ENCODE measurements at regions not wholly inside any gene's neighbourhood (a gene's known extent, or its start where the extent isn't known, plus 50 kb on each side); places are given as distances from the start of the nearest gene placed in this dataset.
A peak's percentile ranks its signal among the peaks of the same experiment; 100 is the strongest.

DNA sequence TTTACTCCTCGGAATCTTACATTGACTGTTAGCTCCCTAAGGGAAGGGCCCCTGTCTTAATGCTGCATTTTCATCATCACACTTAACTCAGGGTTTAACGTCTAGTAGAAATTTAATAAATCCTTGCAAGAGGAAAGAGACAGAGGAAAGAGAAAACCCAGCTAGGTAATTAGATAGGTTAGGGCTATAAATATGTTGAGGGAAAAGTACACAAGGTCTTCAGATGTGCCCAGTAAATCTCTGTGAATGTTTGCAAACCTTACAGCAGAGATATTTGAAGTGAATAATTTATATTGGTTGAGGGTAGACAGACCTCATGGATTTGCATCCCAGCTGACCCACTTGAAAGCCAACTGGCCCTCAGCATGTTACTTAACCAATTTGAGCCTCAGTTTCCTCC lies 315.5 kb upstream of the NPVF start:
- no peak overlapping the region for H3K4me3 ChIP-seq (ENCODE audit: low read depth, low read length)
- H3K9me3 ChIP-seq (ENCODE audit: severe bottlenecking): no peaks in the 10 kb centered on the region
- H3K27me3 ChIP-seq (ENCODE audit: insufficient read depth, low read depth, severe bottlenecking): no peaks in the 10 kb centered on the region
- H3K27ac ChIP-seq: no peak overlapping the region
- no peaks in the 10 kb centered on the region for H3K36me3 ChIP-seq
- TF ChIP-seq, protein P1, sequence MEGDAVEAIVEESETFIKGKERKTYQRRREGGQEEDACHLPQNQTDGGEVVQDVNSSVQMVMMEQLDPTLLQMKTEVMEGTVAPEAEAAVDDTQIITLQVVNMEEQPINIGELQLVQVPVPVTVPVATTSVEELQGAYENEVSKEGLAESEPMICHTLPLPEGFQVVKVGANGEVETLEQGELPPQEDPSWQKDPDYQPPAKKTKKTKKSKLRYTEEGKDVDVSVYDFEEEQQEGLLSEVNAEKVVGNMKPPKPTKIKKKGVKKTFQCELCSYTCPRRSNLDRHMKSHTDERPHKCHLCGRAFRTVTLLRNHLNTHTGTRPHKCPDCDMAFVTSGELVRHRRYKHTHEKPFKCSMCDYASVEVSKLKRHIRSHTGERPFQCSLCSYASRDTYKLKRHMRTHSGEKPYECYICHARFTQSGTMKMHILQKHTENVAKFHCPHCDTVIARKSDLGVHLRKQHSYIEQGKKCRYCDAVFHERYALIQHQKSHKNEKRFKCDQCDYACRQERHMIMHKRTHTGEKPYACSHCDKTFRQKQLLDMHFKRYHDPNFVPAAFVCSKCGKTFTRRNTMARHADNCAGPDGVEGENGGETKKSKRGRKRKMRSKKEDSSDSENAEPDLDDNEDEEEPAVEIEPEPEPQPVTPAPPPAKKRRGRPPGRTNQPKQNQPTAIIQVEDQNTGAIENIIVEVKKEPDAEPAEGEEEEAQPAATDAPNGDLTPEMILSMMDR (IDR thresholded peaks at IDR 0.05; ENCODE audit: low read depth, low read length): no peak
- no peak for DNase-seq

DNA sequence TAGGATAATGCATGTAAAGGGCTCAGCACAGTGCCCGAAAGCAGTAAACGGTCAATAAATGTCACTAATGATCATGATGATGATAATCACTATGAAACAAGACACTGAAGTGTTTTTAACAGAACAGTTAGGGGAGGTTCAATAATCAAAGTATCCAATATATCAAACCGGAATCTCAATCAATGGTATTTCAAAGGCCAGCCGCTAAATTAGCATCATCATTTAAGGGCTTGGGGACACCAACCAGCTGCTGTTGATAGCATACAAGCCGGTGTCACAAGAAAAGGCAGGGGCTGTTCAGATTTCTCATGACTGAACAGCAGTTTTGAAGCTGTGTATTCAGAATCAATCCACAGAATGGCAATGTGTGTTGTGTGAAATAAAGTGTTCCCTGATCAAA lies 316.0 kb upstream of the NPVF start:
- no peak overlapping the region for H3K27ac ChIP-seq
- no peak for DNase-seq
- no peaks in the 10 kb centered on the region for H3K9me3 ChIP-seq (ENCODE audit: severe bottlenecking)
- TF ChIP-seq, protein P1 (IDR thresholded peaks at IDR 0.05; ENCODE audit: low read depth, low read length): no peak
- no peak overlapping the region for H3K4me3 ChIP-seq (ENCODE audit: low read depth, low read length)
- no peaks in the 10 kb centered on the region for H3K36me3 ChIP-seq
- H3K27me3 ChIP-seq (ENCODE audit: insufficient read depth, low read depth, severe bottlenecking): no peaks in the 10 kb centered on the region

DNA sequence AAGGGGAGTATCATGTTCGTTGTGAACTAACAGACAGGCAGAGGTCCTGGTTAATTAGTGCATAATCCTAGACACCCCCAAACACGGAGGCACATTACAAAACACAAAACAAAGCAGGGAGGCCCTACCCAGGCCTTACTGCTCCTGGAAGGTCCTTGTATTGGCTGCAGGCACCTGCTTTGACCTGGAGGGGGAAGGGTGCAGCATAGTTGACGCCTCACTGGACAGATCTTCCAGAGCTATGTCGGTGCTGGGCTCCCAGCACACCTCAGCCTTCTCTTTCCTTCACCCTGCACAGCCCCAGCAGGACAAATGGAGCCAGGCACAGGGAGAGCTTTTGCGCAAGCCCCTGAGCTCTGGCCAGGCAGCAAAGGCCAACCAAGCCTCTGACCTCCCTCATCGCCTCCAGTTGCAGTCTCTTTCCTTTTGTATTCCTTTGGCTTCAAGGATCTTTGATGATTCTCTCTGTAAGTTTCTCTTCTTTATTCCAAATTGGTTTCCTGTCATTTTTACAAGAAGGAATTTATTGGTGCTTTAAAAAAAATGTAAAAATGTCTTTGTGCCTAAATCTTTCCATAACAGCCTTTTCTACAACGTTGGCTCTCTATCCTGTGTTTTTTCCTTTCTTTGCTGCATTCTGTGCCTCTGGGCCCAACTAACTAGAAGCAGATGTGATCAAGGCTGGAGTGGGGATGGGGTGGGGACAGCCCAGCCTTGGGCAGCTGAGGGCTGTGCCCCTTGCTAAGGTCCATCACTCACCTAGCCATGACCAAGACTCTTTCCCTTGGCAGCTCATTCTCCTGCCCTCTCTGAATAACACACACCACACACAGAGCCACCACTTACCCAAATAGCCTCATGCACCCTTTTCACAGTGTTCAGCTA lies 317.1 kb upstream of the NPVF start:
- no peak for DNase-seq
- H3K9me3 ChIP-seq (ENCODE audit: severe bottlenecking): no peaks in the 10 kb centered on the region
- no peak overlapping the region for H3K27ac ChIP-seq
- H3K27me3 ChIP-seq (ENCODE audit: insufficient read depth, low read depth, severe bottlenecking): no peaks in the 10 kb centered on the region
- H3K4me3 ChIP-seq (ENCODE audit: low read depth, low read length): no peak overlapping the region
- TF ChIP-seq, protein P1 (IDR thresholded peaks at IDR 0.05; ENCODE audit: low read depth, low read length): peak; percentile 28; the same call in 1 of the 2 replicates
- H3K36me3 ChIP-seq: no peaks in the 10 kb centered on the region

DNA sequence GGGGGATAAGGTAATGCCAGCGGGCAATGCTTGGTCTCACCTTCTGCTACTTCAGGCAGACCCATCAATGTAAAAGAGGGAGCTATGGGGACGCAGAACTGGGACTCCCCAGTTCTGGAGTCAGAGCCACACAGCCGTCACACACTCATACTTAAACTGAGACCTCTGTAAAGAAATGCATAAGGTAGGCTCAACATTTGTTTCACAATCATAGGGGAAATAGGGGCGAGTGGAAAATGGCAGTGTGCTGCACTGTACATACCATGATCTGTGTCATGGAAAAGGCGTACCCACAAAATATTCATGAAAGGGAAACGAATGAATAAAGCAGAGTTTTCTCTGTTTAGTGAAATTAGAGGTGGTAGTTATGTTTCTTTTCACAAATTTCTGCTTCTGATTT lies 318.0 kb upstream of the NPVF start:
- Histone ChIP-seq H3K9me3 (ENCODE audit: severe bottlenecking) (no peaks in the 10 kb centered on the region), H3K36me3 (no peaks in the 10 kb centered on the region), H3K27me3 (ENCODE audit: insufficient read depth, low read depth, severe bottlenecking) (no peaks in the 10 kb centered on the region), H3K27ac (no peak overlapping the region), H3K4me3 (ENCODE audit: low read depth, low read length) (no peak overlapping the region)
- TF ChIP-seq, protein P1 (IDR thresholded peaks at IDR 0.05; ENCODE audit: low read depth, low read length): no peak
- no peak for DNase-seq

DNA sequence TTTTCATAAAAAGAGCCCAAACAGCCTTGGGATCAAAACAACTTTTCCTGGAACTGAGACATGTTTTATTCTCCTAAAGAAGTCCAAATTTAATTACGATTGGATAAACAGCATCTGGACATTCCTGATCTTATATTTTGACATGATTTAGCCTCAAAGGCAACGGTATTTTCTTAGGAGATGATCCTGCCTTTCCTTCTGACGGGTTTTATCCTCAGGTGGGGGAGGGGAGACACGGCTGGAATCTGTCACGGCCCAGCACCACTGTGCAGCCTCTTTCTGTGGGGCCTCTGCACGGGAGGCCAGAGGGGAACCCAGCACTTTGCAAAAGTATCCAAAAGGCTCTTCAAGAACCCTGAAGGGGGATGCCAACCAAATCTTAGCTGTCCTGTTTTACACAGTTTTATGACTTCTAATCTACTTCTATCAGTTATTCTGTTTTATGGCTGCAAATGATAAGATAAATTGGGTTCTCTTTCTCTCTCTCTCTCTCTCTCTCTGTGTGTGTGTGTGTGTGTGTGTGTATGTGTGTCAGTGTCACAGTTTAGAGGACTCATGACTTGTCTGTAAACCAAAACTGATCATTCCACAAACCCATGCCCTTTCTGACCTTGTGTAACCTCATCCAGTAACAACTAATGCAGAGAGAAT lies 321.1 kb upstream of the NPVF start:
- no peaks in the 10 kb centered on the region for H3K9me3 ChIP-seq (ENCODE audit: severe bottlenecking)

More for the DNA sequence above, 321.1 kb upstream of the NPVF start:
- no peaks in the 10 kb centered on the region for H3K36me3 ChIP-seq
- H3K4me3 ChIP-seq (ENCODE audit: low read depth, low read length): no peak overlapping the region
- TF ChIP-seq, protein P1 (IDR thresholded peaks at IDR 0.05; ENCODE audit: low read depth, low read length): no peak
- peak; percentile 59 for DNase-seq
- no peak overlapping the region for H3K27ac ChIP-seq
- no peaks in the 10 kb centered on the region for H3K27me3 ChIP-seq (ENCODE audit: insufficient read depth, low read depth, severe bottlenecking)

Measured in WERI-Rb-1 (cell line).